HG03575 (cell line): ENCODE measurements at regions not wholly inside any gene's neighbourhood (a gene's known extent, or its start where the extent isn't known, plus 50 kb on each side); places are given as distances from the start of the nearest gene placed in this dataset.

Experiments used
- ATAC-seq: cut with Tn5 transposase; IDR thresholded peaks from one replicate; pipeline ENCODE4 v1.9.1; 2021; ENCODE audit not compliant: unreplicated experiment, insufficient number of reproducible peaks, low FRiP score; ENCODE audit errors: extremely low read depth

- ATAC-seq: no peak
Measured at GRCh38 chr9:118521261-118521660, 817.1 kb downstream of the TLR4 start.

DNA sequence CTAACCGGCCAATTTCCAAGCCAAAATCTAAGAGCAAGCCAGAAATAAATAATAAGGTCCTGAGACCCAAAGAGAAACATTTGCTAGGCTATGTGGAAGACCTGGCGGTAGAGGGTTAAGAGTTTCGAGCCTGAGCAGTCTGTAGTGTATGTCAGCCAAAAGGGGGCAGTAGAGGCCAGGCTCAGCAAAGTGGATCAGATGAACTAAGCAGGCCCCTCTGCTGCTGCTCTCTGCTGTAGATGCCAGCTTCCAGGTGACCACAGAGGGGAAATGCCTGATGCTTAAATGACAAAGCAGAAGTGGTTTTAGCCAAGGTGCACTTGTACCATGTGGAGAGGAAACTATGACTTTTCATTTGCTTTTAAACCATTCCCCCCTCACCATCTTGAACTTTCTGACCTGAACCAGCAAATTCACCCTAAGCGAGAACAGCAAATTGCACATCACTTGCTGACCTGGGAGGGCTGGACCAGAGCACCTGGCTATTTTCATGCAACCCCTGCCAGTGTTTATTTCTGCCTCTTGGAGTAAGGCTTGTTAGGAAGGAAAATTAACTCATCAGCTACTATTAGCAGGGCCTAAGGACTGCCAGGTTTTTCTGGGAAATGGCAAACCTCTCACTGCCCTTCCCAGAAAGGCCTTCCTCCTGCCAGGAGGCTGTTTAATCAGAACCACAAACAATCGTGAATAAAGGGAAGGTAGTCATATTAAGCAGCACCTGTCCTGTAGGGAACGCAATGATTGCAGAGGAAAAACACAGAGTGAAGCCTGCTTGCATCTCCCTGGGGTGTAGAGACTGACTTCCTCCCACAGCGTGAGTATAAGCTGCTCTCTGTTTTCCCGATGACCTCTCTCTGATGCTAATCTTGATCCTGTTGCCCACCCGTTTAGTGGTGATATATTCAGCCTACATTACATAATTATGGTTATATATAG, 818.2 kb downstream of the TLR4 start:
- ATAC-seq: peak; percentile 90

GRCh38 chr9:118527261-118527660, 823.1 kb downstream of the TLR4 start:
- no peak for ATAC-seq

DNA sequence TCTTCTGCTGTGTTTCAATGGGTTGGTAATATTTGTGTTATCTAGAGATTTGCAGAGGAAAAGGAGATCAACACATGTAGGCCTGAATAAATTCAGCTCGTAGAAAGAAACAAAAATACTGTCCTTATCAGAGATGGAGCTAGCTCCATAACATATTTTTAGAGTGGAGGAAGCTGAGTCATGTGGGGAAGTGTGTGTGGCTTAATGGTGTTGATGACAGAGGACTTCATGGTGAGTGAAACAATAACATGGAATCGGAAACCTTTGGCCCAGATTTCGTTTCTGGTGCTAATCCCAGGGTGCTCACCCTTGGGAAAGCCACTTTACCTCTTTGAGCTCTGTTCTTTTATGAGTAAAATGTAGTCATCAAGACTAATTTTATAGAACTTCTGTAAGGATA, 825.0 kb downstream of the TLR4 start:
- ATAC-seq: no peak

DNA sequence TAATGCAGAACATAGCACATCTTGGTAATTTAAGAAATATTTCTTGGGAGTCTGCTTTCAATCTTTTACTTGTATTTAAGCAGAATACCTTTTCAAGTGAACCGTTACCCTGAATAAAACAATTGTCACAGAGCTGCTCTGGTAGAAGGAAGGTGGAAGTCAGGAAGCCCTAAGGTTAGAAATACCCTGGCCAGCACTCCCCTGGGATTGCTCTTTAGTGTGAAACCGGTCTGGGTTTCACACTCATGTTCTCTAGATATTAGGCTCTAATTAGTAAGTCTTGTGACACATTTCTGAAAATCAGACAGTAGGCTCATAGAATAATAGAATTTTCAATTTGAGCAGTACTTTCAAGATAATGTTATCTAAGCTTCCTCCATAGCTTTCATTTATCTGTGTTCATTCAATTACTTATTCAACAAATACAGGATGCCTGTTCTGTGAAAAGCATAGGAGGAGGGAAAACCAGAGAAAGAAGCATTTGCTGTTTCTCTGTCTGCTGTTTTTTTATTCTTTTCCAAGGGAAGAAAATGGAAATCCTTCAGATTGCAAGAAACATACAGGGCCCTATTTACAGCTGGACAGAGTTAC, 825.5 kb downstream of the TLR4 start:
- peak; percentile 88 for ATAC-seq

DNA sequence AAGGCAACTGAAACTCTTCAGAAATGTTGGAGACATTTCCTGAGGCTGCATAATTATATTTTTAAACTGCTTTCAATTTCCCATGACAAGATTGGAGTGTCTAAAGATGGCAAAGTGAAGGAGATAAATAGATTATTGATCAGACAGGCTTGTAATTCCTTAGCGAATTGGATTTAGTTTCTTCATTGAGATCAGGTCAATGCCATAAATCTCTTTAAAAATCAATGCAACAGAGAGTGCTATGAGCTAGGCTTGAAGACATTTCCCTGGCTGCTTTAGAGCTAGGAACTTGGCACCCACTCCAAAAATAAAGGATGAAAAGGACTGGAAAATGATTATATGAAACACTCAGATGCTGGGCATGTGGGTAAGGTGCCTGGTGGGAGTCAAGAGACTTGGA, 828.4 kb downstream of the TLR4 start:
- no peak for ATAC-seq

- no peak for ATAC-seq
Measured at GRCh38 chr9:118533101-118533500, 828.9 kb downstream of the TLR4 start.

- no peak for ATAC-seq
Measured at GRCh38 chr9:118533850-118534249, 829.6 kb downstream of the TLR4 start.

DNA sequence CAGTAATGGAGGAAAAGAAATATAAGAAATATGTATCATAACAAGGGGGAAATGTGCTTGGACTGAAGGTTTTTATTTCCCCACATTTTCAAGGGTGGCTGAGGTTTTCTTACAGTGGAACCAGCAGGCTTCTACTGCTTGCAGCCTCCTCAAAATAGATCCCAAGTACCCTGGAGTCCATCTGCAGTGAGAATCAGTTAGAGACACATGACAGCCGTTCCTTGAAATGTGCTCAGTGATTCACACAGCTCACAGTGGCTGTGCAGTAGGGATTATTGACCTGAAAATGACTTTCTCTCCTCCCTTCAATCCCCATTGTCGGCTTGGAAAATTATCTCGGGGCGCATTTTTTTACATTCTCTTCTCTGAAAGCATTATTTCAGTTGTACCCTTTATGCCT, 832.0 kb downstream of the TLR4 start:
- ATAC-seq: no peak

DNA sequence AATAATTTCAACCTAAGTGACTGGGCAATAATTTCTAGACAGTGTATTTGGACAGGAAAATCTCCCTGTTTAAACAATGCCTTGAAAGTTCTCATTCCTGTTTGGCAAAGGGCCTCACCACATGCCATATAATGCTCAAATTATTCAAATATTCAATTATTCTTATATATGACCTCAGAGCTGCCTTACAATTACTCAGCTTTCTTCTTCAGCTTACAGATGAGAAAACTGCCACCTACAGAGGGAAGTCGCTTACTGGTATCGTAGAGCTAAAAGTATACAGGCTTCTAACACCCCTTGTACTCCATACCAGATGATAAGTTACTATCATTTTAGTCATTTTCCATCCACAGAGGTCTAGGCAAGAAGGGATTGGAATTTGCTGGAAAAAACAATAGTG, 830.3 kb downstream of the BRINP1 start:
- ATAC-seq: no peak

- no peak for ATAC-seq
Measured at GRCh38 chr9:118553465-118553864, 815.8 kb downstream of the BRINP1 start.

DNA sequence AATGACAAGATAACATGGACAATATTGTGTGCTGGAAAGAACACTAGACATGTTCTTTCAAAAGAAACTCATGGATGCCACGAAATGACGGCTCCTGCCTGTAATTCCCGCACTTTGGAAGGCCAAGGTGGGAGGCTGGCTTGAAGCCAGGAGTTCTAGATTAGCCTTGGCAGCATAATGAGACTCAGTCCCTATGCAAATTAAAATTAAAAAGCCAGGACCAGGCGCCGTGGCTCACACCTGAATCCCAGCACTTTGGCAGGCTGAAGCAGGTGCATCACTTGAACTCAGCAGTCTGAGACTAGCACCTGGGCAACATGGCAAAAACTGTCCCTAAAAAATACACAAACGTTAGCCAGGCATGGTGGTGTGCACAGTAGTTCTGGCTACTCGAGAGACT, 814.2 kb downstream of the BRINP1 start:
- no peak for ATAC-seq

DNA sequence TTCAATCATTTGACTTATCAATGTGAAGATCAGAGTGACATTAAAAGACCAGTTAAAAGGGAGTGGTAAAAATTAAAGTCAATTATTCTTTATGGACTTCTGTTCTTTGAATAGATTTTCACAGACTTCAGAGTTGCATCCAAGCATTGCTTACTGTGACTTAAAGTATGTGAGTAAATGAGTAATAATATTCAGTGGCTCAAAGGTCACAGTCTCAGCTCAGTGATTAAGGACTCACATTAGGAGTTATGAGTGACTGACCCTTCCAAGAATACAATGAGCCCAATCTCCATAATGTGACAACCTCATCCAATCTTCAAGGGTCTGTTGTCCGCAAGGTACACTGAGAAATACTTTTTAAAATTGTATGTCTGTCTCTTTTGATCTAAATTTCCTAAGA, 811.2 kb downstream of the BRINP1 start:
- ATAC-seq: no peak

DNA sequence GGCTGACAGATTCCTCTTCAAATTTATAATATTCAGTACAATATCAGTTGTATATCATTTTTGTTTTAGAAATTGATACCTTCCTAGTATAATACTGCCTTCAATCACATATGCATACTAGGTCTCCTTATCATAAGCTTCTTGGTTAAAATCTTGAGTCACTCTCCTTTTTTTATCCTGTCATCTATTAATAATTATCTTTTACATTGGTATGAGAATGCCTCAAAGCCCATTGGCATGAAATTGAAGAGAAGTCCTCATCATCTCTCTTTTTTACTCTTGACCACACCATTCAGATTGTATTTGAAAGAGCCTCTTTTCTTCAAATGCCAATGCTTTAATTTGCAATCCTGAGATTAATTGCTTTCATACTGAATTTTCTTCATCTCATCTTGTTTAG, 810.3 kb downstream of the BRINP1 start:
- ATAC-seq: no peak

DNA sequence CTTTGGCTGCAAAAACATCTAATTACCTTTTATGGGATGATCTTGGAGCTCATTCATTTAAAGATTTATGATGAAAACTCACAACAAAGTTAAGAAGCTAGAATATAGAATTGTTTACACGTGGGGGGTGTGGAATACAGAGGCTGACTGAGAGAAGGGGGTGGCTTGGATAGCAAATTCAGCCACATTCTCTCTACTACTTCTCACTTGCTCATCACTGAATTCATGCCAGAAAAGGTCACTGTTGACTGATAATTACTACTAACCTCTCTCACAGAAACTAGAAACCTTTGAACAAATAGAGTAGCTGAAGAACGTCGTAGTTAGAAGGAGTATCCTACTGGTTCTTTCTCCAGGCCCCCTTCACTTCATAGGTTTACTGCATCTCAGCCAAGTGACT, 808.2 kb downstream of the BRINP1 start:
- no peak for ATAC-seq

DNA sequence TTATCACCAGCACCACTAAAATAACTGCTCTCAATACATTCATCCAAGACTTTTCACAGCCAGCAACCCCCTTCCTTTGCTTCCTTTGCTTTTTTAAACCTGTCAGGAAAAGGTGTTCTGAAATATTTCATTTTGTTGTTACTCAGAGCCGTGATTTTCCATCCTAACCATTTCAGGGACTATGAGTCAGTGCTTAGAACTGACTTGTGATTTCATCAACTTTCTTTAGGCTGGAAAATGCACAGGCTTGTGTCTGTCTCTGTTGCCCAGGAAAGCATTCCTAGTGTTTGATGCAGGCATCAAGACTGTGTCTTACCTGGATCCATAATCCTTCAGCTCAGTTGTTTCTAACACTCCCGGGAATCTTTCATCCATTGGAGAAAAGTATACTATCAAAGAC, 805.6 kb downstream of the BRINP1 start:
- ATAC-seq: no peak

GRCh38 chr9:118567861-118568260, 801.4 kb downstream of the BRINP1 start:
- no peak for ATAC-seq

DNA sequence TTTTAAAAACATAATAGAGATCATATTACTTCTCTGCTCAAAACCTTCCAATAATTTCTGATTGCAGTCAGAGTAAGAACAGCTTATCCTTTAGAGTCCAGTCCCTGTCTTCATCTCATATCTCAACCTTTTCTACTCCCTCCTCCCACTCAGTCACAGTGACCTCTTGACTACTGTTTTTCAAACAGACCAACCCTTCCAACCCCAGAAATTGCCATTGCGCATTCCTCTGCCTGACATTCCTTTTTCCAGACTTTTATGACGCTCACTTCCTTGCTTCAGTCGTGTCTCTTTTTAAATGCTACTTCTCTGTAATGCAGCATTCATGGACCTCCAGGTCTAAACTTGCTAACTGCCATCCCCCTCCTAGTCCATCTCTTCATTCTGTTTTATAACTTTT, 800.5 kb downstream of the BRINP1 start:
- ATAC-seq: no peak

- ATAC-seq: no peak
Measured at GRCh38 chr9:118569148-118569547, 800.1 kb downstream of the BRINP1 start.

GRCh38 chr9:118570066-118570465, 799.2 kb downstream of the BRINP1 start:
- no peak for ATAC-seq
